RWPE2 (cell line): ENCODE measurements at regions not wholly inside any gene's neighbourhood (a gene's known extent, or its start where the extent isn't known, plus 50 kb on each side); places are given as distances from the start of the nearest gene placed in this dataset.

Experiments
- ATAC-seq: fragments of 200-7000 bp; cut with Tn5 transposase; 3 replicates; pipeline ENCODE4 v1.9.1; 2021; ENCODE audit warnings: low read depth
- DNase-seq: peaks from one replicate; pipeline ENCODE4 v3.0.0-alpha.2; 2020; ENCODE audit warnings: low spot score
- H3K27ac ChIP-seq: fragments of 450-650 bp; 2 replicates; pipeline ENCODE4 v1.5.1; 2017; ENCODE audit warnings: mild to moderate bottlenecking; ENCODE audit not compliant: poor library complexity, severe bottlenecking
- H3K27me3 ChIP-seq: fragments of 250-450 bp; sonication (Bioruptor Pico); 2 replicates; pipeline ENCODE4 v1.5.1; 2021; ENCODE audit warnings: mild to moderate bottlenecking, moderate library complexity; ENCODE audit not compliant: insufficient read depth, poor library complexity, severe bottlenecking
- H3K36me3 ChIP-seq: fragments of 250-450 bp; sonication (Bioruptor Pico); 2 replicates; pipeline ENCODE4 v1.5.1; 2020; ENCODE audit warnings: low read depth, mild to moderate bottlenecking, moderate library complexity
- H3K4me1 ChIP-seq: fragments of 250-450 bp; sonication (Bioruptor Pico); 2 replicates; pipeline ENCODE4 v1.5.1; 2021; ENCODE audit warnings: mild to moderate bottlenecking, moderate library complexity; ENCODE audit not compliant: insufficient read depth, poor library complexity, severe bottlenecking
- H3K4me3 ChIP-seq: fragments of 250-450 bp; sonication (Bioruptor Pico); 2 replicates; pipeline ENCODE4 v1.5.1; 2021; ENCODE audit warnings: mild to moderate bottlenecking, moderate library complexity; ENCODE audit not compliant: severe bottlenecking
- H3K9me3 ChIP-seq: fragments of 250-450 bp; sonication (Bioruptor Pico); 2 replicates; pipeline ENCODE4 v1.5.1; 2021; ENCODE audit warnings: mild to moderate bottlenecking, moderate library complexity; ENCODE audit not compliant: severe bottlenecking
- CTCF ChIP-seq: fragments of 450-650 bp; IDR thresholded peaks from one replicate; pipeline ENCODE4 v1.5.1; 2017; ENCODE audit warnings: mild to moderate bottlenecking, moderate library complexity; ENCODE audit not compliant: poor library complexity, severe bottlenecking

- Histone ChIP-seq H3K4me1 (no peaks in the 10 kb centered on the region), H3K9me3 (no peaks in the 10 kb centered on the region), H3K27me3 (no peaks in the 10 kb centered on the region), H3K27ac (no peak overlapping the region), H3K4me3 (no peak overlapping the region), H3K36me3 (no peaks in the 10 kb centered on the region)
- no peak for ATAC-seq
- DNase-seq: no peak
- no peak for TF ChIP-seq CTCF
Observed at GRCh38 chr11:111115890-111116289, 129.6 kb upstream of the POU2AF2 start.

- H3K9me3 ChIP-seq: no peaks in the 10 kb centered on the region
- no peak overlapping the region for H3K4me3 ChIP-seq
- H3K4me1 ChIP-seq: no peaks in the 10 kb centered on the region
- TF ChIP-seq CTCF: no peak
- ATAC-seq (no peak), DNase-seq (no peak)
- H3K27ac ChIP-seq: no peak overlapping the region
- no peaks in the 10 kb centered on the region for H3K36me3 ChIP-seq
- no peaks in the 10 kb centered on the region for H3K27me3 ChIP-seq
Observed at GRCh38 chr11:111114091-111114490, 131.4 kb upstream of the POU2AF2 start.

DNA sequence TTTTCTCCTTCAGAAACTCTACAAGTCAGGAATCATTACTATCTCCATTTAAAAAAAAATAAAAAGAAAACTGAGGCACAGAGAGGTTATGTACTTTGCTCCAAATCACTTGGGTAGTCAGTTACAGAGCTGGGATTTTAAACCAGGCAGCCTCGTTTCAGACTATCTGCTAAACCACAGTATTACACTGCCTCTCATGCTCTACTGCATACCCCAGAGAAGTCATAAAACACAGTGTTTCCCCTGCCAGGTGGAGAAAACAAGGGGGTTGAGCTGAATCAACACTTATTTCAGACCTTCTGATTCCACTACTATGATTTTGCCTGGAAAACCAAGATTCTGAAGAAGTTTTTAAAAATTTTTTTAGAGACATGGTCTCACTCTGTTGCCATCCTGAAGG lies 132.9 kb upstream of the POU2AF2 start:
- H3K27me3 ChIP-seq: no peaks in the 10 kb centered on the region
- H3K36me3 ChIP-seq: no peaks in the 10 kb centered on the region
- no peak overlapping the region for H3K4me3 ChIP-seq
- H3K27ac ChIP-seq: no peak overlapping the region
- DNase-seq (no peak), ATAC-seq (no peak)
- H3K9me3 ChIP-seq: no peaks in the 10 kb centered on the region
- no peaks in the 10 kb centered on the region for H3K4me1 ChIP-seq
- TF ChIP-seq CTCF: no peak

- Histone ChIP-seq H3K27me3 (no peaks in the 10 kb centered on the region), H3K9me3 (no peaks in the 10 kb centered on the region)
- no peak for ATAC-seq
Observed at GRCh38 chr11:111107501-111107900, 138.0 kb upstream of the POU2AF2 start.

DNA sequence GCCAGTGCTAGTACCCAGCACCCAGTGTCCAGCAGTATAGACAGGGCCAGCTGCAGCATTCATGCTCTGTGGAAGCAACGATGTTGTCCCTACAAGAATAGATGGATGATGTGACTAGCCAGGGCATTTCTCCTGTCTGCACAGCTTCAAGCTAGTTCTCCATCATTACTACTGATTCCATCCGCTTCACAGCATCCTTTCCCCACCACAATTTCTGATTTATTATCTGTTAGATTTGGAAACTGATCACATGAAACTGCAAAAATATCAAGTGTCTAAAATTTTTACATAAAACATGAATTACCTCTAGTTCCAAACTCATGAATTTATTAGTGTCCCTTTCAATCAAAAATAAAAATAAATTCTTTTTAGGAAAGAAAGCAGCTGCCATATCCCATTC lies 138.9 kb upstream of the POU2AF2 start:
- Histone ChIP-seq H3K27ac (no peak overlapping the region), H3K36me3 (no peaks in the 10 kb centered on the region), H3K9me3 (no peaks in the 10 kb centered on the region), H3K4me1 (no peaks in the 10 kb centered on the region), H3K4me3 (no peak overlapping the region), H3K27me3 (no peaks in the 10 kb centered on the region)
- TF ChIP-seq CTCF: no peak
- no peak for ATAC-seq
- DNase-seq: no peak

More at GRCh38 chr11:111107501-111107900, 138.0 kb upstream of the POU2AF2 start:
- H3K27ac ChIP-seq: no peak overlapping the region
- TF ChIP-seq CTCF: no peak
- H3K4me1 ChIP-seq: no peaks in the 10 kb centered on the region
- no peak overlapping the region for H3K4me3 ChIP-seq
- DNase-seq: no peak
- no peaks in the 10 kb centered on the region for H3K36me3 ChIP-seq
